Peyer's patch (tissue), 4 donors: ENCODE measurements at regions not wholly inside any gene's neighbourhood (a gene's known extent, or its start where the extent isn't known, plus 50 kb on each side); places are given as distances from the start of the nearest gene placed in this dataset.

Source experiments
- DNase-seq, 3 donors: peaks; one replicate each; pipeline ENCODE4 v3.0.0-alpha.2; 2017 to 2019
- H3K27ac ChIP-seq, 4 donors: fragments of 200-600 bp; sonication (generic); one replicate each; pipeline ENCODE4 v1.5.1; 2016 to 2019
- H3K27me3 ChIP-seq, 2 donors: fragments of 200-600 bp; sonication (generic); one replicate each; pipeline ENCODE4 v1.5.1; 2019
- H3K36me3 ChIP-seq, 3 donors: fragments of 200-600 bp; sonication (generic); one replicate each; pipeline ENCODE4 v1.5.1; 2016 to 2019
- H3K4me1 ChIP-seq, 4 donors: fragments of 200-600 bp; sonication (generic); one replicate each; pipeline ENCODE4 v1.5.1; 2016 to 2019
- H3K4me3 ChIP-seq, 4 donors: fragments of 200-600 bp; sonication (generic); 1 replicate in 3 of 4; 2 replicates in 1 of 4; pipeline ENCODE4 v1.5.1; 2016 to 2019; ENCODE audit warnings: mild to moderate bottlenecking in 1 of 4
- H3K9me3 ChIP-seq, 4 donors: fragments of 200-600 bp; sonication (generic); one replicate each; pipeline ENCODE4 v1.5.1; 2016 to 2019; ENCODE audit warnings: mild to moderate bottlenecking in 1 of 4
- POLR2A ChIP-seq, 2 donors: fragments of 450-650 bp; IDR thresholded peaks; one replicate each; pipeline ENCODE4 v1.5.1; 2017; ENCODE audit warnings: antibody characterized with exemption in 2 of 2, mild to moderate bottlenecking in 2 of 2, moderate library complexity in 2 of 2
- TF ChIP-seq, protein P1 (sequence below), 6 experiments: fragments of 450-650 bp in 4 of 6; fragments of 200-600 bp in 2 of 6; sonication (generic) in 1 of 6; IDR thresholded peaks; one replicate each; pipeline ENCODE4 v1.5.1; 2017 to 2019; ENCODE audit warnings: antibody characterized with exemption in 6 of 6, mild to moderate bottlenecking in 3 of 6, moderate library complexity in 1 of 6

DNA sequence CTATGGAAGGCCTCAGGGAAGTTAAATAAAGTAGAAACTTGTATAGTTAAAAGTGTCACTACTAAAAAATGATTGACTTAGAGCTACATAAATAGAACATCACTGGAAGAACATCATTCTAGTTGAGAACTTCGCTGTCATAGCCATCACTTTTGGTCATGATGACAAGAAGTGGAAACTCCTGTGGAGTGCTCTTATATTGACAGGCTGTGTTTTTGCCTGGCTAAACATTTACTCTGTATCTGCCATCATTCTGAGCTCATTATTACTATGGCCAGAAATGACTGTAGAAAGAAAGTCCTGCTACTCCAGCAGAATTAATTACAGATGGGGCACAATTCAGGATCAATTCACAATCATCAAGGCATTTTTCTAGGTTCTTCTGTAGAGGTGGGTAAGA lies 165.1 kb upstream of the GOLIM4 start:
- TF ChIP-seq, protein P1, sequence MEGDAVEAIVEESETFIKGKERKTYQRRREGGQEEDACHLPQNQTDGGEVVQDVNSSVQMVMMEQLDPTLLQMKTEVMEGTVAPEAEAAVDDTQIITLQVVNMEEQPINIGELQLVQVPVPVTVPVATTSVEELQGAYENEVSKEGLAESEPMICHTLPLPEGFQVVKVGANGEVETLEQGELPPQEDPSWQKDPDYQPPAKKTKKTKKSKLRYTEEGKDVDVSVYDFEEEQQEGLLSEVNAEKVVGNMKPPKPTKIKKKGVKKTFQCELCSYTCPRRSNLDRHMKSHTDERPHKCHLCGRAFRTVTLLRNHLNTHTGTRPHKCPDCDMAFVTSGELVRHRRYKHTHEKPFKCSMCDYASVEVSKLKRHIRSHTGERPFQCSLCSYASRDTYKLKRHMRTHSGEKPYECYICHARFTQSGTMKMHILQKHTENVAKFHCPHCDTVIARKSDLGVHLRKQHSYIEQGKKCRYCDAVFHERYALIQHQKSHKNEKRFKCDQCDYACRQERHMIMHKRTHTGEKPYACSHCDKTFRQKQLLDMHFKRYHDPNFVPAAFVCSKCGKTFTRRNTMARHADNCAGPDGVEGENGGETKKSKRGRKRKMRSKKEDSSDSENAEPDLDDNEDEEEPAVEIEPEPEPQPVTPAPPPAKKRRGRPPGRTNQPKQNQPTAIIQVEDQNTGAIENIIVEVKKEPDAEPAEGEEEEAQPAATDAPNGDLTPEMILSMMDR (IDR thresholded peaks at IDR 0.05) = no peak
- no peak for TF ChIP-seq POLR2A (IDR thresholded peaks at IDR 0.05)
- Histone ChIP-seq H3K36me3 (no peaks in the 10 kb centered on the region), H3K4me1 (no peaks in the 10 kb centered on the region), H3K9me3 (no peaks in the 10 kb centered on the region), H3K4me3 (no peak overlapping the region), H3K27ac (no peak overlapping the region), H3K27me3 (no peaks in the 10 kb centered on the region)
- no peak for DNase-seq

- peaks cover 0 to 18% (median 4%) of the 10 kb centered on the region in 4 donors for H3K4me1 ChIP-seq
- TF ChIP-seq, protein P1 (IDR thresholded peaks at IDR 0.05) = no peak
- no peak for TF ChIP-seq POLR2A (IDR thresholded peaks at IDR 0.05)
- no peak overlapping the region for H3K4me3 ChIP-seq
- no peak overlapping the region for H3K27ac ChIP-seq
- no peaks in the 10 kb centered on the region for H3K27me3 ChIP-seq
- H3K36me3 ChIP-seq = no peaks in the 10 kb centered on the region
- no peaks in the 10 kb centered on the region for H3K9me3 ChIP-seq
- no peak for DNase-seq
Observed at GRCh38 chr3:168251371-168251770, 155.6 kb upstream of the GOLIM4 start.

GRCh38 chr3:168250415-168250861 lies 154.7 kb upstream of the GOLIM4 start:
- no peak for DNase-seq
- TF ChIP-seq, protein P1 (IDR thresholded peaks at IDR 0.05) = no peak
- TF ChIP-seq POLR2A (IDR thresholded peaks at IDR 0.05) = no peak
- H3K4me3 ChIP-seq = peak overlapping the region in 3 of 4 donors; percentile 33 to 57 (median 44)
- no peaks in the 10 kb centered on the region for H3K9me3 ChIP-seq
- no peaks in the 10 kb centered on the region for H3K27me3 ChIP-seq
- H3K36me3 ChIP-seq = no peaks in the 10 kb centered on the region
- peaks cover 0 to 18% (median 4%) of the 10 kb centered on the region in 4 donors for H3K4me1 ChIP-seq
- H3K27ac ChIP-seq = no peak overlapping the region

- Histone ChIP-seq H3K36me3 (no peaks in the 10 kb centered on the region), H3K4me1 (peaks cover 0 to 18% (median 4%) of the 10 kb centered on the region in 4 donors), H3K9me3 (no peaks in the 10 kb centered on the region), H3K27me3 (no peaks in the 10 kb centered on the region), H3K27ac (peak overlapping the region in 1 of 4 donors; percentile 27), H3K4me3 (peak overlapping the region; percentile 22 to 57 (median 38))
- no peak for TF ChIP-seq POLR2A (IDR thresholded peaks at IDR 0.05)
- TF ChIP-seq, protein P1 (IDR thresholded peaks at IDR 0.05) = peak in 3 of 6 experiments; percentile 6 to 23 (median 22)
- peak; percentile 15 to 72 (median 62) for DNase-seq
Observed at GRCh38 chr3:168249550-168250414, 154.1 kb upstream of the GOLIM4 start.

DNA sequence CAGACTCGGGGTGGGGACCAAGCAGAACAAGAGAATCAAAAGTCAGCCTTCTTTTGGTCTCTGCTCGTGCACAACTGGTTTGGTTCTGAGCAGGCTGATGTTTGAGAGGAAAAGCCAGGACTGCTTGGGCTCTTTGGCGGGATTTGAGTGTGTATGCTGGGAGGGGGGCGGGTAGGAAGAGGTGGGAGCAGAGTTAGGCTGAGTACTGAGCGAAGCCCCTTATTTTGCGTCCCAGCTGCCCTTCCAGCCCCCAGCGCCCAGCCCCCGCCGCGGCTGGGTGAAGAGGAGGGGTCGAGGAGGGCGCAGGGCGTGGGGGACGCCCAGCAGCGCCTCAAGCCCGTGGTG lies 153.5 kb upstream of the GOLIM4 start:
- peaks cover 0 to 18% (median 4%) of the 10 kb centered on the region in 4 donors for H3K4me1 ChIP-seq
- peak overlapping the region in 1 of 4 donors; percentile 27 for H3K27ac ChIP-seq
- H3K9me3 ChIP-seq = no peaks in the 10 kb centered on the region
- DNase-seq = no peak
- no peaks in the 10 kb centered on the region for H3K27me3 ChIP-seq
- TF ChIP-seq, protein P1 (IDR thresholded peaks at IDR 0.05) = no peak
- no peak for TF ChIP-seq POLR2A (IDR thresholded peaks at IDR 0.05)
- H3K36me3 ChIP-seq = no peaks in the 10 kb centered on the region
- peak overlapping the region; percentile 22 to 57 (median 38) for H3K4me3 ChIP-seq
